HG03097 (cell line): ENCODE measurements at regions not wholly inside any gene's neighbourhood (a gene's known extent, or its start where the extent isn't known, plus 50 kb on each side); places are given as distances from the start of the nearest gene placed in this dataset.
"Not testable (repeated sequence)": the region's sequence is repeated elsewhere in the genome, so short reads cannot be mapped to it uniquely, and the experiment has no call there.

ENCODE experiments used
- ATAC-seq: cut with Tn5 transposase; IDR thresholded peaks from one replicate; pipeline ENCODE4 v1.9.1; 2021; ENCODE audit not compliant: unreplicated experiment, low FRiP score

- ATAC-seq: no peak
Measured at GRCh38 chr6:91213229-91213901, 626.5 kb upstream of the MAP3K7 start.

- ATAC-seq: no peak
Measured at GRCh38 chr6:91198588-91199255, 611.9 kb upstream of the MAP3K7 start.

- ATAC-seq: no peak
Measured at GRCh38 chr6:91196729-91197128, 609.9 kb upstream of the MAP3K7 start.

DNA sequence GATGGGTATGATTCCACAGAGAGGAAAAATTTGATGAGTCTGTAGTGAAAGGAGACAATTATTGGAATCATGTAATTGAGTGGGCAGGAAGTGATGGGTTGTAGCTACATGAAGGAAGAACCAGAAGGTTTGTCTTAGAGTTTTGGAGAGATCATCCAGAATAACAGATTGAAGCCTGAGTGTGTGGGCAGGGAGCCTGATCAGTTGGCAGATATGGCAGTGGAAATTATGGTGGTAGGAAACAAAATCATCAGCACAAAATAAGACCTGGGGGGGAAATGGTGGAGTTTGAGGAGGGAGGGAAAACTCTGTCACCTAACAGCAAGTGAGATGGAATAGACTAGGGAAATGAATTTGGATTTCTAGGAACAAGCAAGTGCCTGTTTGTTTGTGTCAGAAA, 606.6 kb upstream of the MAP3K7 start:
- no peak for ATAC-seq

DNA sequence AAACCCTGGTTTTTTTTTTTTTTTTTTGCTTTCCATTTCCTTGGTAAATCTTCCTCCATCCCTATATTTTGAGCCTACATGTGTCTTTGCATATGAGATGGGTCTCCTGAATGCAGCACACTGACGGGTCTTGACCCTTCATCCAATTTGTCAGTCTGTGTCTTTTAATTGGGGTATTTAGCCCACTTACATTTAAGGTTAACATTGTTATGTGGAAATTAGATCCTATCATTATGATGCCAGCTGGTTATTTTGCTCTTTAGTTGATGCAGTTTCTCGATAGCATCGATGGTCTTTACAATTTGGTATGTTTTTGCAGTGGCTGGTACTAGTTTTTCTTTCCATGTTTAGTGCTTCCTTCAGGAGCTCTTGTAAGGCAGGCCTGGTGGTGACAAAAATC, 603.2 kb upstream of the MAP3K7 start:
- not testable (repeated sequence) for ATAC-seq

DNA sequence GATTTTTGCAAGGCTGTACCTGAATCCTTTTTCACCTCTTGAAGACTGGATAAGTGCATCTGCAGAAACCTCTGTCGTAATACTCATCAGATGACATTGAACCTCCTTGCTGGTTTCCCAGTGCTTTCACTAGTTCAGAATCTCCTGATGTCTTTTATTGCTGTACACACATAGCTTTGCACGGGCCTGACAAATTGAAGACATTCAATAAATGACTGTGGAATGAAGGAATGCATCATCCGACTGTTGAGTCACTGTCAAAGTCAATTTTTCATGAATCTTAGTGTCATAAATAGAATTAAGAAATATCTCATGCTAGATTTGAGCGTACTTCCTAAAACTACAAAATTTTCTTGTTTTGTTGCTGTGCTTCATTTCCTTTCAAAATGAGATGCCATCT, 598.2 kb upstream of the MAP3K7 start:
- ATAC-seq: no peak

- no peak for ATAC-seq
Measured at GRCh38 chr6:91181416-91181815, 594.5 kb upstream of the MAP3K7 start.

DNA sequence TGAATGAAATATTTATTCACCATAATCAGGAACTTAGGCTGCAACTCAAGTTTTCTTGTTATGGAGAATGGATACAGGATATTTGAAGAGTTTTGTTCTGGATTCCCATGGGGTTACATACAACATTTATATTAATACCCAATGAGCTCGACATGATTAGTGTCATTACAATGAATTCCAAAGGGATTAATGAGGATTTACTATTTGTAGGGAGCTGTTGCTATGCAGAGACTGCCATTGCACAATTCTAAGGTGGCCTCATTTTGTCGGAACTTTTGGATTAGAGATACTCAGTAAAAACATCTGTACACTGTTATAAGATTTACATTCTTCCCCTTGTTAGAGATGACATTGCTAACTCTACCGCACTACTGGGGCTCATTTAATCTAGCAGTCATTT, 586.8 kb upstream of the MAP3K7 start:
- no peak for ATAC-seq

- ATAC-seq: no peak
Measured at GRCh38 chr6:91173186-91173585, 586.3 kb upstream of the MAP3K7 start.

DNA sequence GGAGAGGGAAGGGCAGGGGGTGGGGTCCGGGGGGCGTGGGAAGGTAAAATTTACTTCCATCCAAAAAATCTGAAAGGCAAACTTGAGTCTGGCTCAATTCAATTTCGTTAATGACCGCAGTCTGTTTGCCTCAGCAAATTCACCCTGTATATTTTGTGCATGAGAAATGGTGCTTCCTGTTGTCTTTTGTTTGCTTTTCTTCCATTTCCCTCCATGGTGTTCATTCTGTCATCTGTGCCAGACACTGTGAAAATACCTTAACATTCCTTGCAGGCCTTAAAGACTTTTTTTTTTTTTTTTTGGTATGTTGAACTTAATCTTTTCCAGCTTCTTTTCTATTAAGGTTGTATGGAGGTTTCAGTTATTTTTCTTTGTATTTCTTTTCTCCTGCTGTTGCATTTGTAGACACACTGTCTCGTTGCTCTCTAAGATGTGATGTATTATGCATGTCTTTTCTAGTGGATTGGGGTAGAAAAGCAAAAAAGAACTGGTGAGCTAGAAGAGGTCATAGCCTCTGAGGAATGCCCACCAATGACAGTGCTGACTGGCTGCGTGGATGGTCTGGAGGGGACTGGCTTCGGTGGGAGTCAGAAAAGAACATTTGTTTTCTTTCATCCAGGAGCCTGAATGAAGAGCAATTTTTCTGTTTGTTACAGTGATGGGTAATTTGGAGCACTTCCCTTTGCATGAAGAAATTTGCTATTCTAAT, 585.0 kb upstream of the MAP3K7 start:
- no peak for ATAC-seq

DNA sequence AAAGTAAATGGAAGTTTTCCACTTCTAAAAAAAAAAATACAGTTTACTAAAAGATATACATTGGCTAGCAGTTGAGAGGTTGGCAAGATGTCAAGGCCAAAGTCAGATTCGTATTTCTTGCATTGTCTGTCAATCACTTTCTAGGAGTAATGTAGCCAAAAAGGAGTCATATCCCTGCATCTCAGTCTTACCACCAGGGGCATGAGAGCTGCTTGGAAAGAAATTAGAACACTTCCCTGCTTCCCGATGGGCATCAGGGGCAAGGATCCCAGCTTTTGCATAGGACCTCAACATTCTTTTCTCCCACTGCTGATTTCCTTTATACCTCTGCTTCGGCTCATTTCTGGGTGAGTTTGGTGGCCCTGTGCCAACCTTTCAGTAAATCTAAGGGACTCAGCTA, 581.0 kb upstream of the MAP3K7 start:
- no peak for ATAC-seq

GRCh38 chr6:91166271-91167046, 579.6 kb upstream of the MAP3K7 start:
- ATAC-seq: no peak

DNA sequence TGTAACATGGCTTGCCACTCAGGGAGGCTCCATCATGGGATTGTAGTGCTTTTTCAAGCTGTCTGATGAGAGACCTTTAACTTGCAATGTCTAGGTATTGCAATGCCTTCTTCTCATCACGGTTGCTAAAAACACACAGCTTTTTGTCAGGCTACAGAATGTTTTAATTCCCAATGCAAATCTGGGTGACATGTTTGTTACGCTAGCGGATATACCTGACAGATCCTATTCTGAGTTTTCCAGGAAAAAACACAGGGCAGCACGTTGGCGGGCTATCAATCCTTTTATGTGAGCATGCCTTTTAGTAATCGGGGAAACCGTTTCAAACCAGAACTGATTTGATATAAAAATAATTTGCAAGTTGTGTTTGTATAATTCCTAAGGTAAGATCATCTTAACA, 577.2 kb upstream of the MAP3K7 start:
- no peak for ATAC-seq

DNA sequence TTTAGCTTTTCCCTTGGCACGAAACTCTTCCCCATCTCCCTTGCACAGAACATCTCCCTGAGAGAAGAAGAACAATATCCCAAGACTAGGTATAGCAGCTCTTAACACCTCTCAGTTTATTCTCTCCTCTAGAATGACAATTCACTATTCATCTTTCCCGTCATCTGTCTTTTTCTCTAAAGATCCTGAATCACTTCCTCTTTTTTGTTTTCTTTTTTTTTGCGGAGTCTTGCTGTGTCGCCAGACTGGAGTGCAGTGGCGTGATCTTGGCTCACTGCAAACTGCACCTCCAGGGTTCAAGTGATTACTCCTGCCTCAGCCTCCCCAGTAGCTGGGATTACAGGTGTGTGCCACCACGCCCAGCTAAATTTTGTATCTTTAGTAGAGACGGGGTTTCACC, 574.4 kb upstream of the MAP3K7 start:
- ATAC-seq: no peak

DNA sequence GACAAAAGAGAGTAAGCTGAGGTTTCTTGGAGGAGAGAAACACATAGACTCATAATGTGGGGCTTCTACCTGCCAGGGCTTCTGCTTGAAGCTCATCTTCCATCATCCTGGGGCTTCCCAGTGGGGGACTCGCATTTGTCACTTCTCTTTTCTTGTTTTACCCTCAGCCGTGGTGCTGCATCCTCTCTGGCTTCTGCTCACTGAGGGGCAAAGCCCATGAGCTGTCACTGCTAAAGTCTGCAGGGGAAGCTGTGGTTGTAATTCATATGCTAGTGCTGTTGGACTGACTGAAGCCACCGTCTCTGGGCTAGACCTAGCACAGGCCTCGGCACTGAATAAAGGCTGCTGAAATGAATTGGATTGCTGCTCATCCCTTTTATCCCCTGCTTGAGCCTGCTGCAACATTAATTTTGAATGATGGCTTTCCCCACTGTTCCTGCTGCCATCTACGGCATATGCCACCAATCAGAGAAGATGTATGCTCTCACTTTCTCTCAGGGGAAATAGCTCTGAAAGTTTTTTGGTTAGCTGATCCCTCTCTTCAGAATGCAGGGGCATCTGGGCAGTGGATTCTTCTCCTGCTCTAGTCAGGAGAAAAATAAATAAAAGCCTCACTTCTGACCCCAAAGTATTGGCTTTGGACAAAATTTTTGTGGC, 568.4 kb upstream of the MAP3K7 start:
- ATAC-seq: no peak

DNA sequence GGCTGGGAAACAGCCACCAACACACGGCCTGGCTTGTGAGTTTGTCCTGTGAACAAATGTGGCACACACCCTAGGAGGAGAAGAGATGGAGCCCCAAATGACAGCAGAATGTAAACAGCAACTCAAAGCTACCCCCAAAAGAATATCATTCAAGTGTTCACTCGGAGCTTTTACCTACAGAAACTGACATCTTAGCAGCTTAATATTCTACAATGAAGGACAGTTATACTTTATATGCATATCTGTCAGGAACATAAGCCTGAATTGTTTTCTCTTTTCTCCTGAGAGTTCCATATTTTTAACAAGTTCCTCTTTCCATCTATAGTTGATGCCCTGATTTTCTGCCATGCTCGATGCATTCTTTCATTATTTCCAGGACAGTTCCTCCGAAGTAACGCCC, 566.0 kb upstream of the MAP3K7 start:
- ATAC-seq: no peak

DNA sequence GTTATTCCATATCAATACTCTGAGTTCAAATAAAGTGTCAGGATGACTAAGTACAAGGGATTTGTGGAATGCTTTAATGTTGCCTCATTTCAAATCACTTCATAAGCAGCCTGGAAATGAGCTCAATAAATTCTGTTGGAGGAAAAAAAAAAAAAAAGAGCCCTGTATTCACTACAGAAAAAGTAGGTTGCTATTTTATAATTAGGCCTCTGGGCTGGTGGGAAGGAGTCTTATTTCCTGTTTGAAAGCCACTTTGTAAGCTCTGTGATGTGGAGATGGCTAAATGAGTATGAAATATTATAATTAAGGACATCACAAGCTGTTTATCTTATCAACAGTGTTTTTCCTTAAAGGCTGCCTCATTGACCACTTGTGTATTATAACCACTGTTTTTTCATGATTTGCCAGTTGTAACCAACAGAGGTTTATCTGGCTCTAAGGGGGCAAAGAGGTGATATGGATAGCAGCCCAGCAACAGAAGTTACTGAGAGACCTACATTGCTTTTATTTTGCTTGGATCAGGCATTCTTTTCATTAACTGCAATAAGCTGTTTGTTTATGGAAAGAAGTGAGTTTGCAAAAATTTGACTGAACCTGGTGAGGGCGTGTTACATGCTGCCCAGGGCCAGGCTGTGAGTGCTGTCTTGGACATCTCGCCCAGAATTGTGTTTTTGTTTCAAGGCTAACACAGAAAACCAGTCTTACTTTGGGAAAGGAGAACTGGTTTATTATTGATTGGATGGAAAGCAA, 563.3 kb upstream of the MAP3K7 start:
- ATAC-seq: no peak

GRCh38 chr6:91149246-91149955, 562.5 kb upstream of the MAP3K7 start:
- ATAC-seq: no peak

DNA sequence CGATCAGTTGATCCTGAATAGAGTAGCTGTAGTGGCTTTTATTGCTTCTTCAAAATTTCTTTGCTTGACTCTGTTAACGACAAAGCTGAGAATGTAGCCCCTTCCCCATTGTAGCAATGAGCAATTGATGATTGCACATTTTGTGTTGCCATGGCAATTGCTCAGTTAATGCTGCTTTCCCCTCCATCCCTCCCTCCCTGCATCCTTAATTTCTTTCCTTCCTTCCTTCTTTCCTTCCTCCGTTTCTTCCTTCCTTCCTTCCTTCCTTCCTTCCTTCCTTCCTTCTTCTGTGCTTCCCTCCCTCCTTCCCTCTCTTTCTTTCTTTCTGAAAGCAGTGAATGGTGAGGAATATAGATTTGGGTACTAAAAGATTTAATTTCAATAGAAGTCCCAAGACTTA, 557.3 kb upstream of the MAP3K7 start:
- ATAC-seq: no peak
